CD4-positive, alpha-beta T cell treated with Interleukin-1 beta for 1 hour (primary cell): ENCODE measurements at regions not wholly inside any gene's neighbourhood (a gene's known extent, or its start where the extent isn't known, plus 50 kb on each side); places are given as distances from the start of the nearest gene placed in this dataset.
"Not testable (repeated sequence)": the region's sequence is repeated elsewhere in the genome, so short reads cannot be mapped to it uniquely, and the experiment has no call there.

Experiments
- DNase-seq, 2 donors: peaks; one replicate each; pipeline ENCODE4 v3.0.0-alpha.2; 2020 to 2022

GRCh38 chr5:75940418-75940817, 142.8 kb upstream of the SV2C start:
- no peak for DNase-seq

- no peak for DNase-seq
Observed at GRCh38 chr5:75935572-75935971, 147.6 kb upstream of the SV2C start.

GRCh38 chr5:75933489-75933888, 149.7 kb upstream of the SV2C start:
- DNase-seq: no peak

- DNase-seq: no peak
Observed at GRCh38 chr5:75931175-75931574, 152.0 kb upstream of the SV2C start.

GRCh38 chr5:75928992-75929391, 154.2 kb upstream of the SV2C start:
- DNase-seq: no peak

- no peak for DNase-seq
Observed at GRCh38 chr5:75922480-75922879, 160.7 kb upstream of the SV2C start.

- DNase-seq: no peak
Observed at GRCh38 chr5:75921011-75921410, 162.2 kb upstream of the SV2C start.

- no peak for DNase-seq
Observed at GRCh38 chr5:75916144-75916543, 167.0 kb upstream of the SV2C start.

GRCh38 chr5:75909223-75909622, 174.0 kb upstream of the SV2C start:
- no peak for DNase-seq

- DNase-seq: no peak
Observed at GRCh38 chr5:75907651-75908050, 175.5 kb upstream of the SV2C start.

- no peak for DNase-seq
Observed at GRCh38 chr5:75894482-75894881, 177.2 kb upstream of the POC5 start.

- no peak for DNase-seq
Observed at GRCh38 chr5:75891736-75892135, 174.5 kb upstream of the POC5 start.

GRCh38 chr5:75891020-75891419, 173.8 kb upstream of the POC5 start:
- no peak for DNase-seq

- DNase-seq: no peak
Observed at GRCh38 chr5:75890546-75890945, 173.3 kb upstream of the POC5 start.

- no peak for DNase-seq
Observed at GRCh38 chr5:75886706-75887105, 169.5 kb upstream of the POC5 start.

- peak in 1 of 2 donors; percentile 1 for DNase-seq
Observed at GRCh38 chr5:75885849-75886596, 168.8 kb upstream of the POC5 start.

- DNase-seq: no peak
Observed at GRCh38 chr5:75885321-75885720, 168.1 kb upstream of the POC5 start.

- no peak for DNase-seq
Observed at GRCh38 chr5:75869891-75870290, 152.7 kb upstream of the POC5 start.

GRCh38 chr5:75862872-75863271, 145.6 kb upstream of the POC5 start:
- no peak for DNase-seq

GRCh38 chr5:75859621-75860020, 142.4 kb upstream of the POC5 start:
- not testable (repeated sequence) for DNase-seq

- DNase-seq: no peak
Observed at GRCh38 chr5:75856056-75856455, 138.8 kb upstream of the POC5 start.

GRCh38 chr5:75848077-75848476, 130.8 kb upstream of the POC5 start:
- DNase-seq: no peak

GRCh38 chr5:75847561-75848021, 130.4 kb upstream of the POC5 start:
- DNase-seq: no peak

- DNase-seq: no peak
Observed at GRCh38 chr5:75844301-75844700, 127.1 kb upstream of the POC5 start.

- no peak for DNase-seq
Observed at GRCh38 chr5:75843319-75843718, 126.1 kb upstream of the POC5 start.
